IMR-90 (cell line): ENCODE measurements at regions not wholly inside any gene's neighbourhood (a gene's known extent, or its start where the extent isn't known, plus 50 kb on each side); places are given as distances from the start of the nearest gene placed in this dataset.

ENCODE experiments used
- ATAC-seq: fragments of 200-7000 bp; cut with Tn5 transposase; 2 replicates; pipeline ENCODE4 v1.9.1; 2020; ENCODE audit warnings: low read depth, mild to moderate bottlenecking, moderate library complexity
- BruUV-seq: library from RNA; stranded (reverse); fragments of 400-500 nt; replicated peaks from 2 replicates; lab custom pipeline; 2021; lab: Mats Ljungman, UMichigan
- CTCF ChIA-PET: fragments of 300-600 bp; formaldehyde crosslinking; extraction: SDS; loops from one replicate; lab custom pipeline; 2021; ENCODE audit warnings: antibody characterized with exemption; lab: Yijun Ruan, JAX
- POLR2A ChIA-PET: fragments of 300-600 bp; sonication (Branson Sonifier 250); formaldehyde crosslinking; loops from one replicate; lab custom pipeline; 2022; ENCODE audit warnings: antibody characterized with exemption; ENCODE audit not compliant: unreplicated experiment; lab: Charles Lee
- DNase-seq: peaks from one replicate; pipeline ENCODE4 v3.0.0; 2013
- H2AFZ ChIP-seq: replicated peaks from 2 replicates; pipeline ENCODE3; 2013; ENCODE audit warnings: low read length, mild to moderate bottlenecking; ENCODE audit not compliant: poor library complexity
- H2AK5ac ChIP-seq: 2 replicates; pipeline ENCODE4 v1.6.1; 2013; ENCODE audit warnings: low read depth, low read length, inconsistent platforms
- H2AK9ac ChIP-seq: replicated peaks from 2 replicates; pipeline ENCODE3; 2013; ENCODE audit warnings: mild to moderate bottlenecking, low read depth, low read length, moderate library complexity; ENCODE audit not compliant: poor library complexity
- H2BK120ac ChIP-seq: 2 replicates; pipeline ENCODE4 v1.6.1; 2013; ENCODE audit warnings: low read depth, low read length, inconsistent platforms
- H2BK15ac ChIP-seq: 3 replicates; pipeline ENCODE4 v1.6.1; 2013; ENCODE audit warnings: low read depth, low read length, inconsistent platforms
- H2BK20ac ChIP-seq: 2 replicates; pipeline ENCODE4 v1.6.1; 2013; ENCODE audit warnings: low read depth, mild to moderate bottlenecking, inconsistent platforms, low read length, moderate library complexity
- H2BK5ac ChIP-seq: 2 replicates; pipeline ENCODE4 v1.6.1; 2013; ENCODE audit warnings: mild to moderate bottlenecking, low read depth, low read length, inconsistent platforms; ENCODE audit not compliant: poor library complexity, severe bottlenecking
- H3K14ac ChIP-seq: replicated peaks from 2 replicates; pipeline ENCODE4 v1.6.1; 2013; ENCODE audit warnings: low read depth, low read length, inconsistent platforms
- H3K18ac ChIP-seq: 2 replicates; pipeline ENCODE4 v1.6.1; 2013; ENCODE audit warnings: low read depth, low read length, control low read depth
- H3K23ac ChIP-seq: 2 replicates; pipeline ENCODE4 v1.6.1; 2013; ENCODE audit warnings: low read depth, low read length, inconsistent platforms
- H3K27ac ChIP-seq: 2 replicates; pipeline ENCODE4 v1.5.1; 2013; ENCODE audit warnings: mild to moderate bottlenecking, control low read depth, low read length; ENCODE audit not compliant: insufficient read depth
- H3K27me3 ChIP-seq: 2 replicates; pipeline ENCODE4 v1.6.1; 2013; ENCODE audit warnings: low read length; ENCODE audit not compliant: control insufficient read depth, insufficient read depth
- H3K36me3 ChIP-seq: 2 replicates; pipeline ENCODE4 v1.6.1; 2013; ENCODE audit warnings: low read length, mixed read lengths; ENCODE audit not compliant: control insufficient read depth, insufficient read depth
- H3K4ac ChIP-seq: 2 replicates; pipeline ENCODE4 v1.6.1; 2013; ENCODE audit warnings: low read depth, low read length, inconsistent platforms
- H3K4me1 ChIP-seq: 2 replicates; pipeline ENCODE4 v1.6.1; 2013; ENCODE audit warnings: low read length, mixed read lengths; ENCODE audit not compliant: control insufficient read depth, insufficient read depth
- H3K4me2 ChIP-seq: 2 replicates; pipeline ENCODE4 v1.6.1; 2013; ENCODE audit warnings: low read depth, mild to moderate bottlenecking, control low read depth, low read length, moderate library complexity
- H3K4me3 ChIP-seq: 2 replicates; pipeline ENCODE4 v1.5.1; 2013; ENCODE audit warnings: low read depth, mild to moderate bottlenecking, control low read depth, low read length, moderate library complexity; ENCODE audit not compliant: insufficient read depth
- H3K56ac ChIP-seq: 2 replicates; pipeline ENCODE4 v1.6.1; 2013; ENCODE audit warnings: low read length, inconsistent platforms; ENCODE audit not compliant: insufficient read depth; ENCODE audit errors: extremely low read depth
- H3K79me1 ChIP-seq, 2 experiments: 2 replicates each; pipeline ENCODE4 v1.6.1; 2013; ENCODE audit warnings: low read length in 2 of 2, inconsistent platforms in 1 of 2, low read depth in 1 of 2
- H3K9ac ChIP-seq: 2 replicates; pipeline ENCODE4 v1.6.1; 2013; ENCODE audit warnings: low read depth, low read length, control low read depth
- H3K9me1 ChIP-seq: 2 replicates; pipeline ENCODE4 v1.6.1; 2013; ENCODE audit warnings: low read length, inconsistent platforms; ENCODE audit not compliant: insufficient read depth
- H3K9me3 ChIP-seq: 2 replicates; pipeline ENCODE4 v1.6.1; 2013; ENCODE audit warnings: low read length; ENCODE audit not compliant: control insufficient read depth, insufficient read depth
- H4K20me1 ChIP-seq: 2 replicates; pipeline ENCODE4 v1.6.1; 2013; ENCODE audit warnings: low read length, inconsistent platforms; ENCODE audit not compliant: insufficient read depth
- H4K5ac ChIP-seq: 2 replicates; pipeline ENCODE4 v1.6.1; 2013; ENCODE audit warnings: mild to moderate bottlenecking, low read depth, low read length, control low read depth
- H4K8ac ChIP-seq, 2 experiments: 2 replicates each; pipeline ENCODE4 v1.6.1; 2013; ENCODE audit warnings: low read depth in 2 of 2, low read length in 2 of 2, control low read depth in 1 of 2, inconsistent platforms in 1 of 2
- H4K91ac ChIP-seq: 2 replicates; pipeline ENCODE4 v1.6.1; 2013; ENCODE audit warnings: low read depth, low read length, inconsistent platforms; ENCODE audit not compliant: insufficient read depth
- CEBPB ChIP-seq: IDR thresholded peaks from 2 replicates; pipeline ENCODE4 v1.6.1; 2012; ENCODE audit warnings: low read depth, low read length, improper control_type of control experiment
- CHD1 ChIP-seq: IDR thresholded peaks from 2 replicates; pipeline ENCODE4 v1.6.1; 2012; ENCODE audit warnings: low read depth, low read length, improper control_type of control experiment
- CTCF ChIP-seq: conservative IDR thresholded peaks from 2 replicates; pipeline ENCODE4 v1.5.1; 2012; ENCODE audit warnings: mild to moderate bottlenecking, low read depth, low read length, improper control_type of control experiment
- ELK1 ChIP-seq: fragments of 150-350 bp; IDR thresholded peaks from 2 replicates; pipeline ENCODE4 v1.6.1; 2016; ENCODE audit warnings: low read depth, mild to moderate bottlenecking, low read length, moderate library complexity, borderline replicate concordance
- MAFK ChIP-seq: IDR thresholded peaks from 2 replicates; pipeline ENCODE4 v1.6.1; 2012; ENCODE audit warnings: low read depth, low read length, improper control_type of control experiment
- MAZ ChIP-seq: IDR thresholded peaks from 2 replicates; pipeline ENCODE4 v1.6.1; 2012; ENCODE audit warnings: low read depth, mild to moderate bottlenecking, low read length, improper control_type of control experiment, moderate library complexity, borderline replicate concordance
- NFE2L2 ChIP-seq: fragments of 150-350 bp; IDR thresholded peaks from 2 replicates; pipeline ENCODE4 v1.6.1; 2016; ENCODE audit warnings: low read depth, mild to moderate bottlenecking, low read length
- RAD21 ChIP-seq: IDR thresholded peaks from 2 replicates; pipeline ENCODE4 v1.6.1; 2012; ENCODE audit warnings: low read length, improper control_type of control experiment
- RCOR1 ChIP-seq: IDR thresholded peaks from 2 replicates; pipeline ENCODE4 v1.6.1; 2012; ENCODE audit warnings: mild to moderate bottlenecking, low read length, improper control_type of control experiment; ENCODE audit not compliant: insufficient replicate concordance
- RFX5 ChIP-seq: IDR thresholded peaks from 2 replicates; pipeline ENCODE4 v1.8.0; 2012; ENCODE audit warnings: low read depth, mild to moderate bottlenecking, low read length, moderate library complexity
- USF2 ChIP-seq: fragments of 150-350 bp; IDR thresholded peaks from 2 replicates; pipeline ENCODE4 v1.6.1; 2017; ENCODE audit warnings: mild to moderate bottlenecking, antibody characterized with exemption, low read length, low read depth
- WGBS, 2 experiments: methylation state at CpG; one replicate each; pipeline versions ENCODE4 v1.1.5 to v1.1.7; 2013; ENCODE audit warnings: missing lambda C conversion rate in 2 of 2; ENCODE audit not compliant: insufficient read length in 1 of 2; ENCODE audit errors: extremely low coverage in 2 of 2; 5-methylcytosine and 5-hydroxymethylcytosine counted together
- dilution Hi-C: fragments of 300-500 bp; cut with HindIII; formaldehyde crosslinking; loops from one replicate; pipeline ENCODE4 v1.14.3; 2018; ENCODE audit warnings: low sequenced_read_pairs; ENCODE audit not compliant: unreplicated experiment
- in situ Hi-C: fragments of 300-500 bp; cut with MboI; formaldehyde crosslinking; loops from 3 replicates; pipeline ENCODE4 v1.14.3; 2019; ENCODE audit warnings: low sequenced_read_pairs, inconsistent platforms, mixed read lengths
- intact Hi-C: fragments of 100-400 bp; cut with micrococcal nuclease; formaldehyde crosslinking; loops from 2 replicates; pipeline ENCODE4 v1.10.0; 2022

- TF ChIP-seq CHD1 (no peak), USF2 (no peak), RCOR1 (no peak), RFX5 (no peak), MAFK (no peak), MAZ (no peak), CEBPB (no peak), RAD21 (no peak), CTCF (no peak), ELK1 (no peak), NFE2L2 (no peak)
- no peak overlapping the region for H2BK120ac ChIP-seq
- H3K4ac ChIP-seq = no peak overlapping the region
- H2AFZ ChIP-seq = no peak overlapping the region
- no peak overlapping the region for H4K5ac ChIP-seq
- in situ Hi-C loops (no loop called here), intact Hi-C loops (no loop called here), dilution Hi-C loops (no loop called here)
- no peak overlapping the region for H2AK9ac ChIP-seq
- H2BK15ac ChIP-seq = no peak overlapping the region
- H4K91ac ChIP-seq = no peak overlapping the region
- H3K14ac ChIP-seq = no peak overlapping the region
- no peaks in the 10 kb centered on the region for H3K9me1 ChIP-seq
- H3K27ac ChIP-seq = no peak overlapping the region
- no peak overlapping the region for H3K4me2 ChIP-seq
- no peaks in the 10 kb centered on the region for H3K9me3 ChIP-seq
- WGBS, 2 experiments = 80% methylated on average over 2 of the region's 4 CpGs; no CpG with 5 or more reads in 1 of the 2 experiments
- H2AK5ac ChIP-seq = no peak overlapping the region
- H3K18ac ChIP-seq = no peak overlapping the region
- H3K27me3 ChIP-seq = no peaks in the 10 kb centered on the region
- H4K20me1 ChIP-seq = no peaks in the 10 kb centered on the region
- DNase-seq = no peak
- ATAC-seq = no peak
- no peak overlapping the region for H3K56ac ChIP-seq
- ChIA-PET POLR2A (no interaction called here), CTCF (no interaction called here)
- H3K36me3 ChIP-seq = no peaks in the 10 kb centered on the region
- no peak overlapping the region for H3K4me3 ChIP-seq
- no peak overlapping the region for H2BK5ac ChIP-seq
- H3K4me1 ChIP-seq = no peaks in the 10 kb centered on the region
- H4K8ac ChIP-seq = no peak overlapping the region
- BruUV-seq = no TSS peak
- no peak overlapping the region for H3K23ac ChIP-seq
- no peak overlapping the region for H2BK20ac ChIP-seq
- no peak overlapping the region for H3K9ac ChIP-seq
- H3K79me1 ChIP-seq = no peaks in the 10 kb centered on the region
Observed at GRCh38 chr1:56285554-56286402, 293.6 kb downstream of the PLPP3 start.
